GM18505 (cell line): ENCODE measurements at regions not wholly inside any gene's neighbourhood (a gene's known extent, or its start where the extent isn't known, plus 50 kb on each side); places are given as distances from the start of the nearest gene placed in this dataset.
"Not testable (repeated sequence)": the region's sequence is repeated elsewhere in the genome, so short reads cannot be mapped to it uniquely, and the experiment has no call there.

ENCODE experiments used
- ATAC-seq: cut with Tn5 transposase; IDR thresholded peaks from one replicate; pipeline ENCODE4 v1.9.1; 2021; ENCODE audit not compliant: unreplicated experiment
- POLR2A ChIP-seq: IDR thresholded peaks from 4 replicates; pipeline ENCODE4 v1.6.1; 2011; ENCODE audit warnings: borderline replicate concordance; ENCODE audit not compliant: insufficient read depth, insufficient read length; ENCODE audit errors: extremely low read depth

DNA sequence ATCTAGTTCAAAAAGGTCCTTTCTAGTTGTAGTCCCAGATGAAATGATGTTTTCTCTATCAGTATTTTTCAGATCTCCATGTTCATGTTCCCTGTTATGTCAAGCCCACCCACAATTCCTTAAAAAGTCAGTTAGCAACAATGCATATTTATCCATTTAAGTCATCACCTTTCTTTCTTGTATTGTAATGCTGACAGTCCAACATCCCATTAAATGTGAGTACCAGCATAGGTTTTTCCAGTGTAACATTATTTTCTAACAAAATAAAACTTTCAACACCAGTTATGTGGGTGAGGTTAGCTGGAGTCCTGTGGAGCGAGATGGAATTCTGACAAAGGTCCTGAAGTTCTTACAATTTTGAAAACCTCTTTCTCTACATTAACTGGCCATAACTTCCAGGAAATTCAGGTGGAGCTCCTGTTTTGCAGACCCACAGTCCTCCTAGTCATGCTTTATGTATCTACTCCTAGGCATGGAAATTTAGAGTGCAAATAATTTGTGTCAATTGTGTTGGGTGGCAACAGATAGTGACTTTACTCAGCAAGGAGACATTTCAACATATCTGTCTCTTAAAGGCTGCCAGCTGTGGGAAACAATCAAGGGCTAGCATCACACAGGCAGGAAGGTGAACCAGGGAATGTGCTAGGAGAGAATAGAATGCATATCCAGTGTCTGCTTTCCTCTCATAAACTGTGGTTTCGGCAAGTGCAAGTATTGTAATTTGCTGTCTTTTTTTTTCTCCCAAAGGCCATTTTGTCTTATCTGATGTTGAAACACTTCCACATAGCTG lies 162.6 kb downstream of the MTERF1 start:
- no peak for ATAC-seq
- TF ChIP-seq POLR2A: no peak

DNA sequence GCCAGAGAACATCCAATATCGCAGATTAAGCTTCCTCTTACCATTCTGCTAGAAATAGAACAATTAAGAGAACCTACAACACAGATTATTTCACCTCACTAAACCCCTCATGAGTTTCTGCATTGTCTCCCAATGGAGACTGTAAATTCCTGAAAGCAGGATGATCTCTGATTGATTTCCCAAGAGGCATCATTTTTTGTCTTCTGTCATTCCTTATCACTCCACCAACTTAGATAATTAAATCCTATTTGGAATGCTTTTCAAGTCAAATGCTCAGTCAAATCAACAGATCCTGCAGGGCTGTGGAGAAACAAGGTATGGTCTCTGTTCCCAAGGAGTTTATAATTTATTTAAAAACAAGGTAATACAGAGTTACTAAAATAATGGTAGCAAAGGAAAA lies 161.5 kb downstream of the MTERF1 start:
- no peak for TF ChIP-seq POLR2A
- no peak for ATAC-seq

DNA sequence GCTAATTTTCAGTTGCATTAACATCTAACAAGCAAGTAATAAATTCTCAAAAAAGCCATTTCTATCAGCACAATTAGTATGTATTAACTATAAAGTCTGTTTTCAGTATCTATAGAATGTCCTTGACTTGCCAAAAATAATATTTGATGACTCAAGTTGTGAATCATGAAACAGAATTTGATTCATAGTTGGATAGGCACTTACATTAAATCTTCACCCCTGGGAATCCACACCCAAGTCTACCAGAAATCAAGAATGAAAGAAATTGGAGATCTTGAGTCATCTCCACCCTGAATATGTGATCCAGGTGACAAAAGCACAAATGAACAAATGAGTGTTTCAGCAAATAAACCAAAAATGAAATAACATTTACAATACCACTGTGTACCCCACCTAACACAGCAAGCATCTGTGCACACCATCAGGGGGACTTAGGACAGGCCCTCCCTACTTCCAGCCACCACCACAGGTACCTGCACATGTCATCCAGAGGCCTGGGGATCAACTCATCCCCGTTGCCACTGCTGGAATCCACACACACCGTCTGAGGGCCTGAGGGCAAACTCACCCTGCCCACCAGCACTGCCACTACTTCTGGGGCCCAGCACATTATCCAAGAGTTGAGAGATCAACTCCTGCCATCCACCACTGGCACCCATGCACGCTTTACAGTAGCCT lies 160.1 kb downstream of the MTERF1 start:
- TF ChIP-seq POLR2A: no peak
- ATAC-seq: no peak

DNA sequence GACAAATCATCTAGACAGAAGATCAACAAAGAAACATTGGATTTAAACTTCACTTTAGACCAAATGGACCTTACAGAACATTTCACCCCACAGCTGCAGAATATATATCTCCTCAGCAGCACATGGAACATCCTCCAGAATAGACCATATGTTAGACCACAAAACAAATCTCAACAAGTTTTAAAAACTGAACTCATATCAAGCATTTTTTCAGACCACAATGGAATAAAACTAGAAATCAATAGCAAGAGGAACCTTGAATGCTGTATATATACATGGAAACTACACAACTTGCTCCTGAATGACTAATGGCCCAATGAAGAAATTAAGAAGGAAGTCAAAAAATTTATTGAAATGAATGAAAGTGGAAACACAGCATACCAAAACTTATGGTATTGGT lies 157.7 kb downstream of the MTERF1 start:
- no peak for ATAC-seq
- TF ChIP-seq POLR2A: no peak

DNA sequence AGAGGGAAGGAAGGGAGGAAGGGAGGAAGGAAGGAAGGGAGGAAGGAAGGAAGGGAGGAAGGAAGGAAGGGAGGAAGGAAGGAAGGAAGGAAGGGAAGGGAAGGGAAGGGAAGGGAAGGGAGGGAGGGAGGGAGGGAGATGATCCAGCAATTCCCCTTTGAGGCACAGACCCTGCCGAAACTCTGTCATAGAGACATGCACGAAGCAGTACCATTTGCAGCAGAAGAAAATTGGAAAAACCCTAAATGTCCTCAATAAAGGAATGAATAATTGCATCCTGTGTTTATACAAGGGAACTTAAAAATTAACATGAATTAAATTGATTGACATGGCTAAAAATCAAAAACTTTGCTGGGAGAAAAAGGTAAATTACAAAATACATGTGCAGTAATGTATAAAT lies 151.5 kb downstream of the MTERF1 start:
- not testable (repeated sequence) for ATAC-seq

DNA sequence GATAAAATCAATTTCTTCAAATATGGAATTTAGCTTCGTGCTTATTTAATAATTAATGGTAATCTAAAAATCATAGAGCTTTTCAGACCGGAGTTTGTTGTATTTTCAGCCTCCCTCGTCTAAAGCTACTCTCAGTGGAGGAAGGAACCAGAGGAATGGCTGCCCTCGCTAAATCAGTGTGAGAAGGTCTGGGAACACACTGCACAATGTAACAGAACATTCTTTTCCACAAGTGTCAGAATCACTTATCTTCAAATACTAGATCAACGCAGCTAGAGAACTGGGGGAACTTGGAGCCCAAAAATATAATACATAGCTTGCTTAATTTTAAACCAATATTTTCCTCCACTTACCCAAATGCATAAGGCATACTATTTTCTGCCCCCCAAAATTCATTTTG lies 148.5 kb downstream of the MTERF1 start:
- no peak for TF ChIP-seq POLR2A
- no peak for ATAC-seq

DNA sequence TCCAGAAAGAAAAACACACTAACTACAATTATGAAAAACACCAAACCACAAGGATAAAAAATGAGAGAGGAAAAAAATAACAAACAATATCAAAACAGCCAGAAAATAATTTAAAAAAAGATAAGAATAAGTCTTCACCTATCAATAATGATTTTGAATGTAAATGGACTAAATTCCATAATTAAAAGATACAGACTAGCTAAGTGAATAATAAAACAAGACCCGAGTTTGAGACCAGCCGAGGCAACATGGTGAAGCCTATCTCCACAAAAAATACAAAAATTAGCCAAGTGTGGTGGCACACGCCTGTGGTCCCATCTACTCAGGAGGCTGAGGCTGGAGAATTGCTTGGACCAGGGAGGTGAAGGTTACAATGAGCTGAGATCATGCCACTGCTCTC lies 131.1 kb downstream of the MTERF1 start:
- ATAC-seq: no peak

DNA sequence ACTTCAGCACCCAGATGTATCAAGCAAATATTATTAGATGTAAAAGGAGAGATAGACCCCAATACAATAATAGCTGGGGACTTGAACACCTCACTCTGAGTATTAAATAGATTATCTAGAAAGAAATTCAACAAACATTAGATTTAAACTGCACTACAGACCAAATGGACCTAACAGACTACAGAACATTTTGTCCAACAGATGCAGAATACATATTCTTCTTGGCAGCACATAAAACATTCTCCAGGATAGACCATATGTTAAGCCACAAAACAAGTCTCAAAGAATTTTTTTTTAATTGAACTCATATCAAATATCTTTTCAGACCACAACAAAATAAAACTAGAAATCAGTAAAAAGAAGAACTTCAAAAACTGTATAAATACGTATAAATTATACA lies 130.4 kb downstream of the MTERF1 start:
- TF ChIP-seq POLR2A: no peak
- ATAC-seq: no peak

More for the DNA sequence above, 131.1 kb downstream of the MTERF1 start:
- TF ChIP-seq POLR2A: no peak

DNA sequence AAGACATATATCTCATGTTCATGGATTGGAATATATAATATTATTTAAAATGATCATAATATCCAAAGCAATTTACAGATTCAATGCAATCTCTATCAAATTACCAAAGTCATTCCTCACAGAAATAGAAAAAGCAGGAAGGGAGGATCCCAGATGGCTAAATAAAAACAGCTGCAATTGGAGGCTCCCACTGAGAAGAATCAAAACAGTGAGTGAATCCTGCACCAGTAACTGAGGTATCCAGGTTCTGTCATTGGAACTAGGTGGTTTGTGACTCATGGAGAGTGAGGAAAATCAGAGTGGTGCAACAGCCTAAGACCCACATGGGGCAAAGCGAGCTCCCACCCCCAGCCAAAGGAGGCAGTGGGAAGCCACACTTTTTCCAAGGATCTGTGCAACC lies 128.4 kb downstream of the MTERF1 start:
- TF ChIP-seq POLR2A: no peak
- no peak for ATAC-seq

DNA sequence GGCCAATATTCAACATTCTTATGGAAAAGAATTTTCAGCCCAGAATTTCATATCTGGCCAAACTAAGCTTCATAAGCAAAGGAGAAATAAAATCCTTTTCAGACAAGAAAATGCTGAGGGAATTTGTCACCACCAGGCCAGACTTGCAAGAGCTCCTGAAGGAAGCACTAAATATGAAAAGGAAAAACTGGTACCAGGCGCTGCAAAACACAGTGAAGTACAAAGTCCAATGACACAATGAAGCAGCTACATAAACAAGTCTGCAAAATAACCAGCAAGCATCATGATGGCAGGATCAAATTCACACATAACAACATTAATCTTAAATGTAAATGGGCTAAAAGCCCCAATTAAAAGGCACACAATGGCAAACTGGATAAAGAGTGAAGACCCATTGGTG lies 126.2 kb downstream of the MTERF1 start:
- not testable (repeated sequence) for ATAC-seq

DNA sequence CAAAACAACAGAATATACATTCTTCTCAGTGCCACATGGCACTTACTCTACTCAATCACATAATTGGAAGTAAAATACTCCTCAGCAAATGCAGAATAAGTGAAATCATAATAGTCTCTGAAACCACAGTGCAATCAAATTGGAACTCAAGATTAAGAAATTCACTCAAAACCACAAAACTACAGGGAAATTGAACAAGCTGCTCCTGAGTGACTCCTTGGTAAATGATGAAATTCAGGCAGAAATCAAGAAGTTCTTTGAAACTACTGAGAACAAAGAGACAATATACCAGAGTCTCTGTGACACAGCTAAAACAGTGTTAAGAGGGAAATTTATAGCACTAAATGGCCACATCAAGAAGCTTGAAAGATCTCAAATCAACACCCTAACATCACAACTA lies 125.4 kb downstream of the MTERF1 start:
- ATAC-seq: not testable (repeated sequence)

DNA sequence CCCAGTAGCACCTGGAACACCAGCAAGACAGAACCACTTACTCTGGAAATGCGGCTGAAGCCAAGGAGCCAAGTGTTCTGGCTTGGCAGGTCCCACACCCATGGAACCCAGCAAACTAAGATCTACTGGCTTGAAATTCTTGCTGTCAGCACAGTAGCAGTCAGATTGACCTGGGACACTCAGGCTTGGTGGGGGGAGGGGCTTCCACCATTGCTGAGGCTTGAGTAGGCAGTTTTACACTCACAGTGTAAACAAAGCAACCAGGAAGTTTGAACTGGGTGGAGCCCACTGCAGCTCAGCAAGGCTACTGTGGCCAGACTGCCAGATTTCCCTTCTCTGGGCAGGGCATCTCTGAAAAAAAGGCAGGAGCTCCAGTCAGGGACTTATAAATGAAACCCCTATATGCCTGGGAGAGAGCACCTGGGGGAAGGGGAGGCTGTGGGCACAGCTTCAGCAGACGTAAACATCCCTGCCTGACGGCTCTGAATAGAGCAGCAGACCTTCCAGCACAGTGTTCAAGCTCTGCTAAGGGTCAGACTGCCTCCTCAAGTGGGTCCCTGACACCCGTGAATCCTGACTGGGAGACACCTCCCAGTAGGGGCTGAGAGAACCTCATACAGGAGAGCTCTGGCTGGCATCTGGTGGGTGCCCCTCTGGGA lies 121.2 kb downstream of the MTERF1 start:
- no peak for TF ChIP-seq POLR2A
- ATAC-seq: no peak

DNA sequence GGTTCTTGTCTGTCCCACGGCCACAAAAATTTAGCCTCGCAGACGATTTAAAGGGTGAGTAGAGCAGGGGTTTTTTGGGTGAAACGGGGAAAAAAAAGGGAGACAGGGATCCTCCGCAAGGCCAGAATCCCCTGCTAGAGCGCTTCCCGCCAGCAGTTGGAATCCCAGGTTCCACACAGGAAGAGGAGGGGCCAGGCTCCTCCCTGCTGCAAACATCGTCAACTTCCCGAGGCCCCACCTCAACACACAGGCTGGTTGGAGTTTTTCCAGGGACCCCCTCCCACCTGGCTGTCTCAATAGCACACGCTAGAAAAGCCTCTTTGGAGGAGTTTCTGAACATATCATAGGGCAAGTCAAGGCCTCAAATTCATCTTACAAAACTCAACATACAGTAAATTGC lies 112.7 kb downstream of the MTERF1 start:
- no peak for ATAC-seq
- no peak for TF ChIP-seq POLR2A

DNA sequence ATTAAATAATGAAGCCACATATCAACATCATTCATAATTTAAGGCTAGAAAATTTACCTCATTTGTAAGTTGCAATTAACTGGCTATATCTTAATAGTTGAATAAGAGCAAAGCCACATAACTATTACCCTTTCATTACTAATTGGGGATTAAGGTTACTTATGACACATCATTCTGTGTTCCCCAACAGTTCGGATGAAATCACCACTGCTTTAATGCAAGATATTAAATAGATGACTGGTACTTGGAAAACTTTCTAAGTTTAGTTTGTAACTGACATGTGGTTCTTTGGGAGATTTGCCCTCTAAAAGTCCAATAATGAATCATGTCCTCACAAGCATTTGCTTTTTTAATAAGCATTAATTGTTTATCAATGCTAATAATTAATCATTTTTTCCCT lies 109.1 kb downstream of the MTERF1 start:
- TF ChIP-seq POLR2A: no peak
- no peak for ATAC-seq
